Caco-2 (cell line): ENCODE measurements at regions not wholly inside any gene's neighbourhood (a gene's known extent, or its start where the extent isn't known, plus 50 kb on each side); places are given as distances from the start of the nearest gene placed in this dataset.

Experiments
- BruUV-seq: library from RNA; stranded (reverse); fragments of 400-500 nt; replicated peaks from 2 replicates; lab custom pipeline; 2021; lab: Mats Ljungman, UMichigan
- CTCF ChIA-PET: fragments of 300-600 bp; sonication (Branson Sonifier 250); formaldehyde crosslinking; loops from one replicate; lab custom pipeline; 2022; ENCODE audit warnings: antibody characterized with exemption; lab: Charles Lee
- POLR2A ChIA-PET: fragments of 300-600 bp; sonication (Branson Sonifier 250); formaldehyde crosslinking; loops from one replicate; lab custom pipeline; 2022; ENCODE audit warnings: antibody characterized with exemption; lab: Charles Lee
- DNase-seq, 2 experiments: peaks; one replicate each; pipeline versions ENCODE4 v3.0.0 to v3.0.0-alpha.2; 2020 to 2022
- H3K27me3 ChIP-seq: replicated peaks from 2 replicates; pipeline ENCODE4 v1.6.0; 2011; ENCODE audit warnings: low read length; ENCODE audit not compliant: control insufficient read depth, insufficient read depth
- H3K36me3 ChIP-seq: 2 replicates; pipeline ENCODE4 v1.5.1; 2011; ENCODE audit warnings: low read length; ENCODE audit not compliant: control insufficient read depth, insufficient read depth
- H3K4me1 ChIP-seq: fragments of 250-450 bp; sonication (Bioruptor Pico); 2 replicates; pipeline ENCODE4 v1.5.1; 2020; ENCODE audit warnings: mild to moderate bottlenecking
- H3K4me3 ChIP-seq: 2 replicates; pipeline ENCODE4 v1.5.1; 2011; ENCODE audit warnings: low read depth, mild to moderate bottlenecking, control low read depth, low read length
- H3K9me3 ChIP-seq: fragments of 250-450 bp; sonication (Bioruptor Pico); 2 replicates; pipeline ENCODE4 v1.5.1; 2020; ENCODE audit warnings: mild to moderate bottlenecking, moderate library complexity
- H3K27ac Mint-ChIP-seq: one replicate; pipeline ENCODE4 v1.8.0; 2022; ENCODE audit warnings: mixed read lengths; ENCODE audit not compliant: unreplicated experiment
- H3K27me3 Mint-ChIP-seq: one replicate; pipeline ENCODE4 v1.8.0; 2022; ENCODE audit warnings: mixed read lengths; ENCODE audit not compliant: insufficient read depth, unreplicated experiment
- H3K36me3 Mint-ChIP-seq: one replicate; pipeline ENCODE4 v1.8.0; 2022; ENCODE audit warnings: mild to moderate bottlenecking, mixed read lengths; ENCODE audit not compliant: insufficient read depth, unreplicated experiment
- H3K4me1 Mint-ChIP-seq: one replicate; pipeline ENCODE4 v1.8.0; 2022; ENCODE audit warnings: low read depth, mixed read lengths; ENCODE audit not compliant: unreplicated experiment
- H3K4me3 Mint-ChIP-seq: one replicate; pipeline ENCODE4 v1.8.0; 2022; ENCODE audit warnings: mild to moderate bottlenecking, moderate library complexity, mixed read lengths; ENCODE audit not compliant: unreplicated experiment
- H3K9me3 Mint-ChIP-seq: one replicate; pipeline ENCODE4 v1.8.0; 2022; ENCODE audit warnings: mixed read lengths; ENCODE audit not compliant: unreplicated experiment
- CTCF ChIP-seq, 2 experiments: fragments of 200-600 bp in 1 of 2; IDR thresholded peaks; 1 replicate in 1 of 2; 2 replicates in 1 of 2; pipeline versions ENCODE4 v1.5.1 to v1.8.0; 2011 to 2022; ENCODE audit warnings: antibody characterized with exemption in 1 of 2, control low read depth in 1 of 2, inconsistent platforms in 1 of 2, low read depth in 1 of 2, low read length in 1 of 2, mild to moderate bottlenecking in 1 of 2, moderate library complexity in 1 of 2; ENCODE audit not compliant: insufficient read depth in 1 of 2, severe bottlenecking in 1 of 2, unreplicated experiment in 1 of 2
- intact Hi-C: fragments of 100-400 bp; cut with micrococcal nuclease; formaldehyde crosslinking; loops from one replicate; pipeline ENCODE4 v1.10.0; 2022; ENCODE audit not compliant: unreplicated experiment

- POLR2A ChIA-PET = no interaction called here
- Histone ChIP-seq H3K4me3 (no peak overlapping the region), H3K27me3 (no peaks in the 10 kb centered on the region), H3K36me3 (peaks cover 6% of the 10 kb centered on the region), H3K4me1 (no peaks in the 10 kb centered on the region), H3K9me3 (peaks cover 17% of the 10 kb centered on the region)
- Mint-ChIP-seq H3K9me3 (peaks cover 29% of the 10 kb centered on the region), H3K36me3 (peaks cover 77% of the 10 kb centered on the region), H3K4me1 (peaks cover 6% of the 10 kb centered on the region), H3K4me3 (no peak overlapping the region), H3K27me3 (no peaks in the 10 kb centered on the region), H3K27ac (no peak overlapping the region)
- BruUV-seq = no TSS peak
- TF ChIP-seq CTCF (IDR thresholded peaks at IDR 0.05; ENCODE audit: insufficient read depth in 1 of 2, low read depth in 1 of 2, low read length in 1 of 2, severe bottlenecking in 1 of 2, unreplicated experiment in 1 of 2) = no peak
- intact Hi-C loops = no loop called here
- peak in 1 of 2 experiments; percentile 26 for DNase-seq
- CTCF ChIA-PET = no interaction called here
These were observed 79.7 kb downstream of the SHANK2 start for GRCh38 chr11:71172680-71173079.

GRCh38 chr11:71171576-71171975 is 80.8 kb downstream of the SHANK2 start:
- Histone ChIP-seq H3K9me3 (peaks cover 9% of the 10 kb centered on the region), H3K36me3 (peaks cover 6% of the 10 kb centered on the region), H3K27me3 (no peaks in the 10 kb centered on the region), H3K4me1 (no peaks in the 10 kb centered on the region), H3K4me3 (no peak overlapping the region)
- Mint-ChIP-seq H3K27me3 (no peaks in the 10 kb centered on the region), H3K9me3 (peaks cover 18% of the 10 kb centered on the region), H3K36me3 (peaks cover 69% of the 10 kb centered on the region), H3K27ac (peak overlapping the region; percentile 9), H3K4me1 (peaks cover 6% of the 10 kb centered on the region), H3K4me3 (no peak overlapping the region)
- intact Hi-C loops = no loop called here
- POLR2A ChIA-PET = no interaction called here
- peak in 1 of 2 experiments; percentile 22 for DNase-seq
- no peak for TF ChIP-seq CTCF (IDR thresholded peaks at IDR 0.05; ENCODE audit: insufficient read depth in 1 of 2, low read depth in 1 of 2, low read length in 1 of 2, severe bottlenecking in 1 of 2, unreplicated experiment in 1 of 2)
- CTCF ChIA-PET = no interaction called here
- no TSS peak for BruUV-seq

GRCh38 chr11:71170624-71171423 is 81.6 kb downstream of the SHANK2 start:
- ChIA-PET CTCF (no interaction called here), POLR2A (no interaction called here)
- Mint-ChIP-seq H3K36me3 (peaks cover 69% of the 10 kb centered on the region), H3K4me3 (no peak overlapping the region), H3K9me3 (peaks cover 10% of the 10 kb centered on the region), H3K4me1 (peaks cover 6% of the 10 kb centered on the region), H3K27me3 (no peaks in the 10 kb centered on the region), H3K27ac (no peak overlapping the region)
- BruUV-seq = no TSS peak
- Histone ChIP-seq H3K27me3 (no peaks in the 10 kb centered on the region), H3K4me1 (no peaks in the 10 kb centered on the region), H3K36me3 (peaks cover 7% of the 10 kb centered on the region), H3K9me3 (peaks cover 4% of the 10 kb centered on the region; the same call in 1 of the 2 replicates), H3K4me3 (no peak overlapping the region)
- TF ChIP-seq CTCF (IDR thresholded peaks at IDR 0.05; ENCODE audit: insufficient read depth in 1 of 2, low read depth in 1 of 2, low read length in 1 of 2, severe bottlenecking in 1 of 2, unreplicated experiment in 1 of 2) = no peak
- intact Hi-C loops = no loop called here
- DNase-seq = peak in 1 of 2 experiments; percentile 32
